ENCODE measurements at regions not wholly inside any gene's neighbourhood (a gene's known extent, or its start where the extent isn't known, plus 50 kb on each side); places are given as distances from the start of the nearest gene placed in this dataset.

DNA sequence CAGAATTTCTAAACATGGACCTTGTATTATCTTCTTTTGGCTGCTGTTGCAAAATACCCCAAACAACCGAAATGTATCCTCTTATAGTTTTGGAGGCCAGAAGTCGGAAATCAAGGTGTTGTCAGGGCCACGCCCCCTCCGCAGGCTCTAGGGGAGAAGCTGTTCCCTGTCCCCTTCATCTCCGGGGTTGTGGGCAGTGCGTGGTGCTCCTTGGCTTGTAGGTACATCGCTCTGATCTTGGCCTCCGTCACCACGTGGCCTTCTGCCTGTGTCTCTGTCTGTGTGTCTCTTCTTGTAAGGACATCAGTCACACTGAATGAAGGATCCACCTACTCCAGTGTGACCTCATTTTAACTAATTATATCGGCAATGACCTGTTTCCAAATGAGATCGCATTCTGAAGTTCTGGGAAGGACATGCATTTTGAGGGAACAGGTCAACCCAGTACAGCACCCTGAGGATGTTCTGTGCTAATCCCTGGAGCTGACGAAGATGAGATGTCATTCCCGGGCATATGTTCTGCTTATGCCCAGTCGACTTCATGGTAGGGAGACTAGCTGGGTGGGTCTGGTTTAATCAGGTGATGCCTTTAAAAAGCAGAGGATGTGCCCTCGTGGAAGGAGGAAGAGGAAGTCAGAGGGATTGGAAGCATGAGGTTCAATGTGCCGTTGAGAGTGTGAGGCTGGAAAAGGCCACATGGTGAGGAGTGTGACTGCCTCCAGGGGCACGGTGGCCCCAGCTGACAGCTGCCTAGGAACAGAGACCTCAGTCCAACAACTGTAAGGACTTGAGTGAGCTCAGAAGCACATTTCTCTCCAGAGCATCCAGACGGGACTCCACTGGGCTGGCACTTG, 531.1 kb downstream of the TBC1D22A start:
- no peak for DNase-seq (ENCODE audit: low read depth in 2 of 2)

DNA sequence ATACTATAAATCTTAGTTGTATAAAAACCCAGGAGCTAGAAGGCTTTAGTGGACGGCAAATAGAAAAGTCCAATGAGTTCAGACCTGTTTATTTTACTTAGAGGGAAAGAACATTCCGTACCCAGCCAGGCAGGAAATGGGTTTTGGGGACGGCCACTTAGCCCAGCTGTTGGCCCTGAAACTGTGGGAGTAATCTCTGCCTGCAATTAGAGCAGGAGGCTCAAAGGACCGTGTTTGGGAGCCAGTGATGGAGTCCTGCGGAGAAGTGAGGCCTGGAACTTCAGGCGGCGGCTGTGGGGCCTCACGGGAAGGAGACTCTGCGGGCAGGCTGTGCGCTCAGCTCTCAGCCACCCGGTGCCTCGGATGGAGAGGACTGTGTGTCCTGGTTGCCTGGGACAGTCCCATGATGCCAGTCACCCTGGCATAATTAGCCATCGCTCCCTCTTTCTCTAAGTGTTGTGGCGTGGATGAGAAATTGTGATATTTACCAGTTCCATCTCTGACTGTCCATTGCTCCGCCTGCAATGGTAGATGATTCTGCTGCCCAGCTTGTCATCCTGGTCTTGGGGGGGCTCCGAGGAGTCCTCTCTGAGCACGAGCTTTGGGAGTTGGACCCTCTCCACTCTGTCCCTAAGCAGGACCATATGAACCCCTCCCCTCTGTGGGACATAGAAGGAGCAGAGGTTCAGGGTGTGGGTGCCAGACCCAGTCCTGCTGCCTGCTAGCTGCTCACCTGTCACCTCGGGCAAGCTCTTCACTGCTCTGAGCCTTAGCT, 530.3 kb downstream of the TBC1D22A start:
- DNase-seq (ENCODE audit: low read depth in 2 of 2), result no peak

DNA sequence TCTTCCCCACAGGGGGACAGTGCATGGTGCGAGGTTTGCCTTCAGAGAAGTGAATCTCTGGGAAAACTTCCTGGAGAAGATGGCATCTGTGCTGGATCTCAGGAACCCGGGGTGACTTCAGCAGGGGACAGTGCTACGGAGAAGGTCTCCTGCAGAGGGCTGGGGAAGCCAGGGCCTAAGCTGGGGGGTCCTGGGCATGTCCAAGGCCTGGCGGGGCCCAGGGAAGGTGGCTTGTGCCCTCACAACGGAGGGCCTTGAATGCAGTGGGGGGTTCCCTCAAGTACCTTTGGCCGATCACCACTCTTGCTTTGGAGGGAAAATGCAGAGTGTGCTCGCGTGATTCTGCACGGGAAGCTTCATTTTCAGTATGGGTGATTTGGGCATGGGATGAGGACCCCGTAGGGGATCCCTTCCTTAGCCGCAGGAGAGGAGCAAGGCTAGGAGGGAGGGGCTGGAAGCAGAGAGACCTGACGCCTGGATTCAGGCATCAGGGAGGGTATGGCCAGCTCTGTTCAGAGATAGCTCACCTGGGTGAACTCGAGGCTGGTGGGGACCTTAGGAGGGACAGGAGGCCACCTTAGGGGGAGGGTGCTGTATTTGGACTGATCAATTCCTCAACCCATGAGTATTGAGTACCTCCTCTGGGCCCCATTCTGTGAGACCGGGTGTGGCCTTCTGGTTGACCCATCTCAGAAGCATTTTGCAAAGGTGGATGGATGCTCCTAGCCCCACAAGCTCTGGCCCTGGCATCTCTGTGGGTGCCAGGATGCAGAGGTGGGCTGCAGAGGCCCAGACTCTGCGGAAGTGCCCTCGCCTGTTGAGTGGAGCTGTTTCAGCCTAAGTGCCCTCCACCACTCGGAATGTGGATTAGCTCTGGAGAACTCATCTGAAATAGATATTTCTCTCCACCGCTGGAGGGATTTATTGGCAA, 529.4 kb downstream of the TBC1D22A start:
- no peak for DNase-seq (ENCODE audit: low read depth in 2 of 2)

DNA sequence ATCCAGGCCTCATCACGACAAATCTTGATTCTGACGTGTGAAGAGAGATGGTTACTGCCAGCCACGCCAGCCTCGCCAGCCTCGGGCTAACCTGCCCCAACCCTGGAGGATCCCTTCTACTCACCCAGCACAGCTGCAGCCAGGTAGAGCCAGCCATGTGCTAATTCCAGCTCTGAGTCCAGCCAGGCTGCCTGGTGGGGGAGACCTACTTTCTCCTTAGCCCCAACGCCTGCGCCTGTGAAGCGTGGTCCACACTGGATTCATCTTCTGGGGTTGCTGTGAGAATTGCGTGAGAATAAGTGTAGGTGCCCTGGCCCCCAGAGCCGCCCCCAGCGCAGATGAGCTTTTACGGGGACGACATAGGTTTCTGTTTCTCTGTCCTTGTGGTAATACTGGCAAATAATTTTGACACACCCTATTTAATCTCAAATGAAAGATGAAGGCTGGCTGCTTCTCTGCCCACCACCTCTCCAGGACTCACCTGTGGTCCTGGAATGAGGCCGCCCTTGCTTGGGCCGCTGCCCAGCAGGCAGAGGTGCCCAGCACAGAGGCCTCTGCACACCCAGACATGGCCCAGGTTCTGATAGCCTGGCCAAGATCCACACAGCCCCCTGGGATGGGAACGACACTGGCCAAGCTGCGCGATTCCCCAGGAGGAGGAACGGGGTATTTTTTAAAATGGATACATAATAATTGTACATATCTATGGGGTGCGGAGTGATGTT, 528.4 kb downstream of the TBC1D22A start:
- no peak for DNase-seq (ENCODE audit: low read depth in 2 of 2)

DNA sequence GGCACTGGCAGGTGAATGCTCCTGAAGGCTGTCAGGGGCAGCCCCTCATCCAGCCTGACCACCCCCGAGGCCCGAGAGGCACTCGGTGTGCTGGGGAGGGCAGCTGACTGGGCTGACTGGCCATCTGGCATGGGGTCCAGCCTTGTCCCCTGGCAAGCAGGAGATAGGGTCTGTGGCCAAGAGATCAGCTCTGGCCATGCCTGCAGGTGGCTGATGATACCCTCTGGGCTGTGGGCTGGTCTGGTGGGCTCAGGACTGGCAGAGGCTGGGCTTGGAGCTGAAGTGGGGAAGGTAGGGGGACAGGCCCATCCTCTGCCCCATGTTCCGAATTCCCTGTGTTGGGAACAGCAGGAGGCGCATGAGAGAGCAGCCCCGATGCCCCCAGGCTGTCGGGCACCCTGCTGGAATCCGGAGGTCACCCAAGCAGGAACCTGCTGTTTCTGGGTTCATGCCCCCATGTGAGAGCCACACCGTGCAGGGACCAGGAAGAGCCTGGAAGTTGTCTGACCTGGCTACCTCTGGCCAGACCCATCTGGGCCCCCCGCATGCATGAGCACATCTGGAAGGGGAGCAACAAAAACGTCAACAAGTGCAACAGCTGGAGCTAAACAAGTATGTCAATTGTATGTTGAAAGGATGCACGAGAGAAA, 527.0 kb downstream of the TBC1D22A start:
- no peak for DNase-seq (ENCODE audit: low read depth in 2 of 2)

DNA sequence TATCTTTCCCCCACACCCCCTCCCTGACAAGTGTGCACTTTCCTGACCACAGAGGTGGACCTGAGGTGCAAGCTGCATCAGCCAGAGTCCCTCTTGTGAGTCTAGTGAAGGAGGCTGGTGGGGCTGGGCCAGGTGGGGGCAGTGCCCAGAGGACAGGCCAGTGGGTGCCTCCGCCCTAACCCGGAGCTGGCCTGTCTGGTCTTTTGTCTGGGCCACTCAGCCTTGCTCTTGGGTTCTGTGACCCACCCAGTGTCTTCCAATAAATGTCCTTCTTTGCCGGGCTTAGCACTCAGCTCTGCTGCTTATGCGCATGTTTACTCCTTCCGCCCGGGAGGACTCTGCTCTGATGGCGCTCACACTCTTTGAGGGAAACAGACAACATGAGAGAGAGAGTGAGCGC, 526.2 kb downstream of the TBC1D22A start:
- no peak for DNase-seq (ENCODE audit: low read depth in 2 of 2)

DNA sequence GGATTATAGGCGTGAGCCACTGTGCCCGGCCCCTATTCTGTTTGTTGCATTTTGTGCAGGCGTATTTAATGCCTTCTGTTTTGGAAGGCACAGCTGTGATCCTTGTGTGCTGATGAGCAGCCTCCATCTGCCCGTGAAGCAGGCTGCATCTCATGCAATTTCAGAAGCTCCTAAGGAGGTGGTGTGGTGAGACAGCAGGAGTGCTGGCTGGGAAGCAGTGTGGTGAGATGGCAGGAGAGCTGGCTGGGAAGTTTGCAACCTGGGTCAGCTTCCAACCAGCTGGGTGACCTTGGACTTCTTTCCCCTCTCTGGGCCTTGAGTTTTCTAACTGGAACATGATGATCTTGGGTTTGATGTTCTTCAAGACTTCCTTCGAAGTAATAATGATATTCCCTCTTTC, 525.1 kb downstream of the TBC1D22A start:
- DNase-seq (ENCODE audit: low read depth in 2 of 2), result no peak

DNA sequence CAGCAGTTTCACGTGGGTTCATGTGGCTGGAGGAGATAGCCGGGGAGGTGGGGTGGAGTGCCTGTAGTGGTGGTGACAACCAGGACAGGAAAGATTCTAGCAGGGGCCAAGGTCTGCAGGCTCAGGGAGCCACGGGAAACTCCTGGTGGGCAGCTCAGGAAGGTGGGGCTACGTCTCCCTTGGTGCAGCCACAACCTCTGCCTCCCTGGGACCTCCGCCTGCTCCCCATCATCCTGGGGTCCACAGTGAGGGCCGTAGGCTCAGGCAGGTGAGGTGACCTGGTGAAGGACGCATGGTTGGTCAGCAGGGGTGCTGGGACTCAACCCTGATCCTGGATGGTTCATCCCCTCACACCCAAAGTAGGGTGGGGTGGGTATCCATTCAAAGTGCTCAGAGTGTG, 524.1 kb downstream of the TBC1D22A start:
- DNase-seq (ENCODE audit: low read depth in 2 of 2), result no peak

DNA sequence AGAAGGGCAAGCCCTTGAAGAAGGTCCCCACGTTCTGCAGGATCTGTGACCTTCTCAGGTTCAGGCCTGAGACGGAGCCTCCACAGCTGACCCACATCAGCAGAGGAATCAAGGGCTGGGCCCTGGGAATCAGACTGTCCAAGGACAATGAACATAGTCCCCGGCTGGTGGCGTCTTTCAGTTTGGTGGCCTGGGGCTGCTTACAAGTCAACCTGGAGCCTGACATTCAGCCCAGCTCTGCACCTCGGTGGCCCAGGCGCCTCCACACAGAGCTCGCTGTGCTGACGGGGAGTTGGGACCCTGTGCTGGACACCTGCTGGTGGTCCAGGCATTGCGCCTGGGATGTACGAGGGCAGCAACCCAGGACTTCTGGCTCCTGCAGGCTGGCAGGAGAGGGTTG, 523.5 kb downstream of the TBC1D22A start:
- DNase-seq (ENCODE audit: low read depth in 2 of 2), result no peak

DNA sequence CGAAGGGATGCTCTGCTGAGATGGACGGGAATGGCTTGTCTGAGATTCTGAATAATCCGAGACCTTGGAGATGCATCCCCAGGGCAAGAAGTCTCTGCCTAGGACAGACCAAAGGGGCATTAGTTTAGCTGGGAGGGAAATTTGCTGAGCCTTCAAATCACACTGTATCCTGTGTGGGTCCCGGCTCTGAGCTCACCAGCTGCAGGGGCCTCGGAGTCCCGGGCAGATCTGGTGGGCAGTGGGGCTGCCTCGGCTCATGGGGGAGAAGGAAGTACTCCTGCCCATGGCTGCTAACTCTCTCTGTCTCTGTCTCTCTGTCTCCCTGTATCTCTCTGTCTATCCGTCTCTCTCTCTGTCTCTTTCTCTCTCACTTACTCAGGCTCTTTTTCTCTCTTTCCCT, 522.4 kb downstream of the TBC1D22A start:
- DNase-seq (ENCODE audit: low read depth in 2 of 2), result no peak

DNA sequence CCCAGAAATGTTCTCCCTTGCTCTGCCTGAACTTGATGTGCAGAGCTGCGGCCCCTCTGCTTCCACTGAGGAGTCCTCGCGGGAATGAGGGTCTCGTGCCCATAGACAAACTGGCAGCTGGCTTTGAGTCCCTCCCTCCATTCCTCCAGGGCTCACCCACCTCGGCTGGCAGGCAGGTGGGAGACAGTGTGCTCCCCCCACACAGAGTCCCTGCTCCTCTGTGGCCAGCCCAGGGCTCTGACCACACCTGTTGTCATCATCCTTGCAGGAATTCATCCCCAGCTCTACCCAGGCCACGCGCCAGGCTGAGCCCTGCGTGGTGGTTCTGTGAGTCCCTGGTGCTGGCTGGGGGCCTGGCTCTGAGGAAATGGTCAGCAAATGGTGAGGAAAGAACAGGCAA, 521.9 kb downstream of the TBC1D22A start:
- no peak for DNase-seq (ENCODE audit: low read depth in 2 of 2)

DNA sequence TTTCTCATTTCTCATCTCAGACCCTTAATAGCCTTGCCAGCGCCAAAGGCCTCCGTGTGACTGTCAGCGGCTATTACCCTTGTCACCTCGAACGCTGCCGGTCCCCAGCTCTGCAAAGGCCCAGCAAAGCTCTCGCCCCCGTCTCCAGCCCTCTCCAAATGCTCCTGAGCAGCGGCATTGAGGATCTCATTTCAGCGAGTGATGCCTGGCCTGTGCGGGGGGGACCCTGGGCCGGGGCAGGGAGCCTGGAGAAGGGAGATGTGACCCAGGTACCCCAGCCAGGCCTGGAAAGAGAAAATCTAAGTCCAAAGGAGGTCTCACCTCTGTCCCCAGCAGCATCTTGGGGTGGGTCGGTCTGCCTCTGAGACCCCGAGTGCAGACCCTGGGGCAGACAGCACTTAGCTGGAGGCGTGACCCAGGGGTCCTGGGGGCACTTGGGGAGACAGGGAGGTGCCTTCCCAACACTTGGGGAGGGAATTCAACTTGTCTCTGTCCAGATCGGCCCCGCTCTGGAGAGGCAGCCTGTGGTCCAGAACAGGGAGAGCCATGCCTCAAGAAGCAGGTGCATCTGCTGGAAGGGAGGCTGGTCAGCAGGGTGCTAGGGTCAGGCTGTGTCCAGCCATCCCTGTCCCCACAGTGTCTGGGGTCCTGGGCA, 521.3 kb downstream of the TBC1D22A start:
- DNase-seq (ENCODE audit: low read depth in 2 of 2), result no peak

DNA sequence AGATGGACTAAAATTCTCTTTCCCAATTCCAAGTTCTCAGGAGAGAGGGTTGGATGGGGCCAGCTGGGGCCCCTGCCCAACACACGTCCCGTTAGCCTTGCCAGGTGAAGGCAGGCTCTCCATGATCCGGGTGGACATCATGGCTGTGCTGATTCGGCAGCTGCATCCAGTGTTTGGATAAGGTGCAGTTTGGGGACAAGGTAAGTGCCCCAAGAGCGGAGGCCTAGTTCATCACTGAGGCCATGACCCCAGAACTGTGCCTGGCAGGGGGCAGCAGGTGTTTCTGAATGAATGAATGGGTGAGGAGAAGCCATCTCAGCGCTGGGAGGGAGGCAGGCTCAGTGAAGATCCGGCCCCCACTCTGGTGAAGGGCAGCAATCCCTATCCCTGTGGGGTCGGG, 520.4 kb downstream of the TBC1D22A start:
- DNase-seq (ENCODE audit: low read depth in 2 of 2), result no peak

DNA sequence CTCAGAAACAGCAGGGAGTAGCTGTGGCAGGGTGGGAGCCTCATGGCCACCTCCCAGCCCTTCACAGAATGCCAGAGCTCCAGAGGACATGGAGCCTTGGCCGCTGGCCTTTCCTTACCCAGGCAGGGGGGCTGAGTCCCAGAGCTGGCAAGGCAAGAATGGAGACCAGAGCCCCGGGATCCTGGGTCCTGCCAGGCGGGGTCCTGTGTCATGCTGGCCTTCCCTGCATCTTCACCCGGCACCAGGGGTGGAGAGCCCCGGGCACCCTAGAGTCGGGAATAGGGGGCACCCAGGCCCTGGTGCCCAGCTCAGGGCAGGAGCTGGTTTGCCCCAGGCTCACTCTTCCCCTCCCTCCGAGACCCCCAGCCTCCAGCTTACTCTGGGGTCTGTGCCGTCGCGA, 519.9 kb downstream of the TBC1D22A start:
- DNase-seq (ENCODE audit: low read depth in 2 of 2), result no peak

DNA sequence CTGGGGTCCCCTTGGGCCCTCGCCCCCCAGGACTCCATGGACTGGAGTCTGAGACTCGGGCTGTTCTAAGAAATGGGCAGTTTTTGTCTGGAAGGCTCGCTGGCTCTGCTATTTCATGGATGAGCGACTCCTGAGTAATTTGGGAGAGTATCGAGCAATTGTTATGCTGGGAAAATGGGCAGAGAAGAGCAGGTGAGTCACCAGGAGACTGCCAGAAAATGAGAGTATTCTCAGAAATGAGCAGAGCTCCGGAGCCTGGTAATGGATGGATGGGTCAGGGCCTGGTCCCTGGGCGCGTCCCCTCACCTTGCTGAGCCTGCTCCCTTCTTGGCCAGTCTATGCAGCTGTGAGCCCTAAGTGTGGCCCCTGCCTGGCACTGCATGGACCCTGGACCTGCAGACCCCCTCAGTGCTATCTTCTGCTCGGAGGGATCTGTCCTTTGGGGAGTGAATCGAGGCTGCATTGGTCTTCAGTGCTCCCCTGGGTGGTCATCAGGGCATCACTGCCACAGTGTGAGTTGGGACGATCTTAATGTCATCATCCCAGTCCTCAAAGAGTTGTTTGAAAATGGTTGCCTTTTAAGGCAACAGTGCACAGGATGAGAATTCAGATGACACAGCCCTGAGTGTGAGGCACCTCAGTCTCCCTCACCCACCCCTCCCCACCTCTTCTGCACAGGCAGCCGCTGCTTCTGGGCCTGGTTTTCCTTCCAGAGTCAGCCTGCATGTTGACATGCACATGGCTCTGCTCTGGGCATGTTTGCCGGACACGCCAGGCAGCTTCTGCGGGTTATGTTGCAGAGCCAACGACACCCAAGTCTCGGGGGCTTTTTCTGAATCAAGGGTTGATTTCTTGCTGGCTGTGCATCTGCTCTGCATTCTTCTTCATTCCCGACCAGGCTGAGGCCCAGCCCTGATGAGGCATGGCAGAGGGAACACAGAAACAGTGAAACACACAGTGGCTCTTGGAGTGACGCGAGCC, 519.0 kb downstream of the TBC1D22A start:
- DNase-seq (ENCODE audit: low read depth in 2 of 2), result no peak

DNA sequence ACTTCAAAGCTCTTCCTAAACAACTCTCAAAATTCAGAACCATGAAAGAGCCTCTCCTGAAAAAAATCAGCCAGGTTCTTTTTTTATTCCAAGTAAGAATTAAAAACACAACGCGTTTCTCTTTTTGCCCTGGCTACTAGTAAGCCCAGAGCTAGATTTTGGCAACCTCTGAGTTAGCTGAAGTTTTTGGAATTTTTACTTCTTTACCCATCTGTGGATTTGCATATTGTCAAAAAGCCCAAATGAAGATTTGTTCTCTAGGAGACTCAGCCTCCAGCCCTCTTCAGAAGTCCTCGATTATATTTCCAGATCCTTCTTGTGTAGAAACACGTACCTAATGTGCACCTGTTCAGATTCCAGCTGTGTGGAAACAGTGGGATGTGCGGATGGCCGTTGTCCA, 517.9 kb downstream of the TBC1D22A start:
- no peak for DNase-seq (ENCODE audit: low read depth in 2 of 2)

DNA sequence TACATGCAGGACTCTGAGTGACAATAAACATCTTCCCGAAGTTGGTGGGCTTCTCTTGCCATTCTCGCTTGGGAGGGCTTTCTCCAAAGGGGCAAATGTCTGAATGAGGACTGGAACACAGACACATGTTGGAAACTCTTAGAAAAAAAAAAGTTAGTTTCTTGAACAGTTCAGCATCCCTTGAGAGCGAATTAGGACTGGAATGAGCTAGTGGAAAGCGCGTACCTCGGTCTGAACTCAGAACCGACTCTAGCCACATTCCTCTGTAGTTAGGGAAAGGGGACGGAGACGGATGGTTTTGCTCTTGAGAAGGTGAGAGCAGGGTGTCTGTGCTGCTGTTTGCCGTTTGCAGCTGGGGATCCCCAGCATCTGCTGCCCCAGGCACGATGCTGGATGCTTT, 517.3 kb downstream of the TBC1D22A start:
- DNase-seq (ENCODE audit: low read depth in 2 of 2), result no peak

DNA sequence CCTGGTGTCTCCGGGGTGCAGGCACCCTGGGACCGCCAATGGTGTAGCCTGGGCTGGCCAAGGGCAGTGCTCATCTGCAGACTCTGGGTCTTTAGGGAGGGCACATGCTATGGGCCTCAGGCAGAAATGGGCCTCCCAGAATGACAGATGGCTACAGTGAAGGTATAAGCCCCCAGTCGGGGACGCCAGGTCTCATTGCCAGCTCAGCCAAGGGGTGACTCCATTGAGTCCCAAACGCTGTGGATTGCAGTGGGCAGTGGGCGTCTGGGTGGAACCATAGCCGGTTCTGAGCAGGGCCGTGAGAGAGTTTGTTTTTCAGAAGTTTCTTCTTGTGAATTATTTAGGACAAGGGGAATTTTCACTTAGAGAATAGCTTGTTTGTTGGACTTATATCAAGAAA, 516.9 kb downstream of the TBC1D22A start:
- DNase-seq (ENCODE audit: low read depth in 2 of 2), result no peak

DNA sequence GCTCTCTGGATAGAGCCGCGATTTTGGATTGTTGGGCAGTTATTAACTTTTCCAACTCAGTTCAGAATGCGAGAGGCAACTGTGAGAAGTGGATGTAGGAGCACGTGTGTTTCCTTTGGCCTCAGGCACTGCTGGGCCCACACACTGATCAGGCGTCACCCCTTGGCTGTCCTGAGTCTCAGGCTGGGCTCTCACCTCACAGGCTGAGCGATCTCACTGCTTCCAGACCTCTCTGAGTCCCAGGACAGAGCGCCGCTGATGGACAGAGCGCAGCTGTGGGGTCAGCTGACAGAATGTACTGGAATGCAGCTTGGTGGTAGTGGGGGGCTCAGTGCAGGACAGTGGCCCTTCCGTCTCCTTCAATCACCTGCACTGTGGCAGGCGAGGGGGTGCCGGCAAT, 516.2 kb downstream of the TBC1D22A start:
- no peak for DNase-seq (ENCODE audit: low read depth in 2 of 2)
